ENCODE measurements at regions not wholly inside any gene's neighbourhood (a gene's known extent, or its start where the extent isn't known, plus 50 kb on each side); places are given as distances from the start of the nearest gene placed in this dataset.

GRCh38 chr2:20126040-20126439, 74.6 kb upstream of the LAPTM4A start:
- CTCF ChIA-PET: no interaction called here
- H3K79me2 ChIP-seq (ENCODE audit: control insufficient read depth, insufficient read depth, low read length): no peaks in the 10 kb centered on the region
- no peaks in the 10 kb centered on the region for H3K27me3 ChIP-seq (replicated peaks in 1 of 4; ENCODE audit: control extremely low read depth in 1 of 4, control insufficient read depth in 3 of 4, insufficient read depth in 4 of 4, low read length in 3 of 4)
- no peak overlapping the region for H2AFZ ChIP-seq (ENCODE audit: insufficient read depth, low read depth, low read length, poor library complexity, severe bottlenecking)
- H3K9ac ChIP-seq (ENCODE audit: low read length): no peak overlapping the region
- H3K4me1 ChIP-seq (ENCODE audit: control insufficient read depth in 2 of 2, insufficient read depth in 2 of 2, low read length in 2 of 2): no peaks in the 10 kb centered on the region
- Mint-ChIP-seq H3K27ac (no peak overlapping the region), H3K27me3 (peaks cover 9% of the 10 kb centered on the region), H3K4me1 (no peaks in the 10 kb centered on the region), H3K9me3 (ENCODE audit: insufficient read depth) (no peaks in the 10 kb centered on the region), H3K4me3 (no peak overlapping the region)
- H3K27ac ChIP-seq (ENCODE audit: low read length in 2 of 2): no peak overlapping the region
- ATAC-seq (ENCODE audit: low read depth) (no peak), DNase-seq (no peak)
- TF ChIP-seq CTCF (IDR thresholded peaks at IDR 0.05) (no peak), EZH2 (IDR thresholded peaks at IDR 0.05; ENCODE audit: borderline replicate concordance, insufficient read depth, low read depth, low read length, poor library complexity, severe bottlenecking) (no peak)
- no peaks in the 10 kb centered on the region for H3K9me3 ChIP-seq (ENCODE audit: control extremely low read depth in 1 of 3, control insufficient read depth in 2 of 3, insufficient read depth in 1 of 3, low read length in 2 of 3)
- no peak overlapping the region for H3K4me3 ChIP-seq (ENCODE audit: control extremely low read depth in 1 of 5, extremely low read depth in 1 of 5, insufficient read depth in 1 of 5, low read depth in 2 of 5, low read length in 4 of 5)
- H3K36me3 ChIP-seq (replicated peaks in 1 of 2; ENCODE audit: control extremely low read depth in 1 of 2, control insufficient read depth in 1 of 2, extremely low read depth in 1 of 2, insufficient read depth in 2 of 2, low read length in 1 of 2): no peaks in the 10 kb centered on the region
- no peaks in the 10 kb centered on the region for H4K20me1 ChIP-seq (ENCODE audit: control insufficient read depth, insufficient read depth, low read length, poor library complexity, severe bottlenecking)
- intact Hi-C loops (cut with micrococcal nuclease): no loop called here
- 86% methylated on average over 3 of the region's 3 CpGs for WGBS (ENCODE audit: insufficient coverage)
- POLR2A ChIA-PET: no interaction called here
- H3K4me2 ChIP-seq (replicated peaks; ENCODE audit: low read depth, low read length, poor library complexity, severe bottlenecking): no peak overlapping the region

DNA sequence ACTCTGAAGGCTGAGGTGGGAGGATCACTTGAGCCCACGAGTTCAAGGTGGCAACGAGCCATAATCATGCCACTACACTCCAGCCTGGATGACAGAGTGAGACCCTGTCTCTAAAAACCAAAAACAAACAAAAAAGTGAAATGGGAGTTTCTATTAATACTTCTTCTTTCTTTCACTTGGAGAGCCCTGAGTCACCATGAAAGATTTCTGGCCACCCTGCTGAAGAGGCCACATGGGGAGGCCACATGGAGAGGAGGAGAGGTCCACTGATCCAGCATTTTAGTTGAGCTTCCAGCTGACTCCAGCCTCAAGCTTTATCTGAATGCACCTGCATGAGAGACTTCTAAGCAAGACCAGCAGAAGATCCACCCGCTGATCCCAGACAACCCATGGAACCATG, 74.2 kb upstream of the LAPTM4A start:
- CTCF ChIA-PET: no interaction called here
- POLR2A ChIA-PET: no interaction called here
- H3K4me3 Mint-ChIP-seq: no peak overlapping the region
- no peaks in the 10 kb centered on the region for H3K36me3 ChIP-seq (replicated peaks in 1 of 2; ENCODE audit: control extremely low read depth in 1 of 2, control insufficient read depth in 1 of 2, extremely low read depth in 1 of 2, insufficient read depth in 2 of 2, low read length in 1 of 2)
- DNase-seq (no peak), ATAC-seq (ENCODE audit: low read depth) (no peak)
- no peaks in the 10 kb centered on the region for H3K27me3 ChIP-seq (replicated peaks in 1 of 4; ENCODE audit: control extremely low read depth in 1 of 4, control insufficient read depth in 3 of 4, insufficient read depth in 4 of 4, low read length in 3 of 4)
- no peak overlapping the region for H3K27ac ChIP-seq (ENCODE audit: low read length in 2 of 2)
- WGBS (ENCODE audit: insufficient coverage): no CpG with 5 or more reads among the region's 3 CpGs
- H3K9ac ChIP-seq (ENCODE audit: low read length): no peak overlapping the region
- H4K20me1 ChIP-seq (ENCODE audit: control insufficient read depth, insufficient read depth, low read length, poor library complexity, severe bottlenecking): no peaks in the 10 kb centered on the region
- intact Hi-C loops (cut with micrococcal nuclease): no loop called here
- no peaks in the 10 kb centered on the region for H3K79me2 ChIP-seq (ENCODE audit: control insufficient read depth, insufficient read depth, low read length)
- no peaks in the 10 kb centered on the region for H3K4me1 Mint-ChIP-seq
- H3K27ac Mint-ChIP-seq: no peak overlapping the region
- TF ChIP-seq CTCF (IDR thresholded peaks at IDR 0.05) (no peak), EZH2 (IDR thresholded peaks at IDR 0.05; ENCODE audit: borderline replicate concordance, insufficient read depth, low read depth, low read length, poor library complexity, severe bottlenecking) (no peak)
- no peak overlapping the region for H3K4me3 ChIP-seq (ENCODE audit: control extremely low read depth in 1 of 5, extremely low read depth in 1 of 5, insufficient read depth in 1 of 5, low read depth in 2 of 5, low read length in 4 of 5)
- H3K27me3 Mint-ChIP-seq: peaks cover 11% of the 10 kb centered on the region
- no peaks in the 10 kb centered on the region for H3K4me1 ChIP-seq (ENCODE audit: control insufficient read depth in 2 of 2, insufficient read depth in 2 of 2, low read length in 2 of 2)
- H3K9me3 Mint-ChIP-seq (ENCODE audit: insufficient read depth): no peaks in the 10 kb centered on the region
- H3K9me3 ChIP-seq (ENCODE audit: control extremely low read depth in 1 of 3, control insufficient read depth in 2 of 3, insufficient read depth in 1 of 3, low read length in 2 of 3): no peaks in the 10 kb centered on the region
- H3K4me2 ChIP-seq (replicated peaks; ENCODE audit: low read depth, low read length, poor library complexity, severe bottlenecking): no peak overlapping the region
- no peak overlapping the region for H2AFZ ChIP-seq (ENCODE audit: insufficient read depth, low read depth, low read length, poor library complexity, severe bottlenecking)

All from B cell (primary cell).